CD8-positive, alpha-beta memory T cell (primary cell): ENCODE measurements at regions not wholly inside any gene's neighbourhood (a gene's known extent, or its start where the extent isn't known, plus 50 kb on each side); places are given as distances from the start of the nearest gene placed in this dataset.

Source experiments
- CTCF ChIA-PET: fragments of 350-600 bp; sonication (Branson Sonifier 250); formaldehyde crosslinking; loops from one replicate; lab custom pipeline; 2021; ENCODE audit warnings: antibody characterized with exemption; lab: Charles Lee
- POLR2A ChIA-PET: fragments of 350-600 bp; sonication (Branson Sonifier 250); formaldehyde crosslinking; loops from one replicate; lab custom pipeline; 2021; ENCODE audit warnings: antibody characterized with exemption; lab: Charles Lee
- DNase-seq, 5 donors: peaks; one replicate each; pipeline versions ENCODE4 v3.0.0 to v3.0.0-alpha.2; 2020 to 2022; ENCODE audit warnings: mixed read lengths in 1 of 5
- H3K27ac ChIP-seq: one replicate; pipeline ENCODE4 v1.7.0; 2013; ENCODE audit warnings: low read depth, mild to moderate bottlenecking, low read length, moderate library complexity
- H3K27me3 ChIP-seq: 2 replicates; pipeline ENCODE4 v1.7.0; 2013; ENCODE audit warnings: low read length, mild to moderate bottlenecking; ENCODE audit not compliant: insufficient read depth, poor library complexity, severe bottlenecking
- H3K36me3 ChIP-seq: 2 replicates; pipeline ENCODE4 v1.7.0; 2013; ENCODE audit warnings: mild to moderate bottlenecking, low read length, moderate library complexity; ENCODE audit not compliant: insufficient read depth
- H3K4me1 ChIP-seq: 2 replicates; pipeline ENCODE4 v1.7.0; 2013; ENCODE audit warnings: mild to moderate bottlenecking, low read length, moderate library complexity; ENCODE audit not compliant: insufficient read depth
- H3K4me3 ChIP-seq: 2 replicates; pipeline ENCODE4 v1.7.0; 2013; ENCODE audit warnings: mild to moderate bottlenecking, low read length
- H3K9me3 ChIP-seq: 2 replicates; pipeline ENCODE4 v1.7.0; 2013; ENCODE audit warnings: mild to moderate bottlenecking, low read length
- H3K27ac Mint-ChIP-seq, 8 donors: one replicate each; pipeline ENCODE4 v1.8.0; 2020 to 2021; ENCODE audit warnings: mixed read lengths in 8 of 8, mild to moderate bottlenecking in 6 of 8, inconsistent platforms in 3 of 8, moderate library complexity in 3 of 8
- H3K27me3 Mint-ChIP-seq, 2 donors: one replicate each; pipeline ENCODE4 v1.8.0; 2020 to 2021; ENCODE audit warnings: mixed read lengths in 2 of 2, mild to moderate bottlenecking in 1 of 2, moderate library complexity in 1 of 2
- H3K36me3 Mint-ChIP-seq, 3 donors: one replicate each; pipeline ENCODE4 v1.8.0; 2020 to 2021; ENCODE audit warnings: mixed read lengths in 3 of 3, inconsistent platforms in 1 of 3, mild to moderate bottlenecking in 1 of 3
- H3K4me1 Mint-ChIP-seq, 3 donors: one replicate each; pipeline ENCODE4 v1.8.0; 2020 to 2021; ENCODE audit warnings: mixed read lengths in 3 of 3, inconsistent platforms in 1 of 3, mild to moderate bottlenecking in 1 of 3
- H3K4me3 Mint-ChIP-seq, 7 donors: one replicate each; pipeline ENCODE4 v1.8.0; 2020 to 2021; ENCODE audit warnings: mixed read lengths in 7 of 7, mild to moderate bottlenecking in 6 of 7, moderate library complexity in 4 of 7, inconsistent platforms in 2 of 7
- H3K9me3 Mint-ChIP-seq, 5 donors: one replicate each; pipeline ENCODE4 v1.8.0; 2020 to 2022; ENCODE audit warnings: mixed read lengths in 5 of 5, mild to moderate bottlenecking in 3 of 5, moderate library complexity in 2 of 5, inconsistent platforms in 1 of 5

DNA sequence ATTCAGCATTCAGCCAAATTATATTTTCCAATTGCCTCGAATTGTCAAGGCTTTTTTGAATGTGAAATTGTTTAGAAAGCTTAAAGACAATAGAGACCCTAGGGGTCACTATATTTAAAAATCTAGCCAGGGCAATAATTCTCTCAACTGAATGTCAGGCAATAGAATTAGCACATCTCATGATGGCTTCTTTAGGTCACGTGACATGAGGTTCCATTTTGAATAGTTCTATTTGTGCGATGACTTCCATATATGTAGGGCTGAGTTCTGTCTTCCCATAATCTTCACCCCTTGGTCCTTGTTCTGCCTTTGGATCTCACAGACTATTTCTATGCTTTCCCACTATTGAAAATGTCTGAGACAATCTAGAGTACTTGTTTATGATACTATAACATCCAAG, 527.7 kb upstream of the KIRREL3 start:
- Mint-ChIP-seq H3K4me3 (no peak overlapping the region), H3K36me3 (no peaks in the 10 kb centered on the region), H3K27me3 (no peaks in the 10 kb centered on the region), H3K27ac (no peak overlapping the region), H3K9me3 (peaks cover 0 to 8% (median 2%) of the 10 kb centered on the region in 5 donors), H3K4me1 (no peaks in the 10 kb centered on the region)
- Histone ChIP-seq H3K27ac (no peak overlapping the region), H3K36me3 (no peaks in the 10 kb centered on the region), H3K4me1 (no peaks in the 10 kb centered on the region), H3K4me3 (no peak overlapping the region), H3K9me3 (no peaks in the 10 kb centered on the region), H3K27me3 (no peaks in the 10 kb centered on the region)
- no peak for DNase-seq
- CTCF ChIA-PET = no interaction called here
- POLR2A ChIA-PET = no interaction called here

DNA sequence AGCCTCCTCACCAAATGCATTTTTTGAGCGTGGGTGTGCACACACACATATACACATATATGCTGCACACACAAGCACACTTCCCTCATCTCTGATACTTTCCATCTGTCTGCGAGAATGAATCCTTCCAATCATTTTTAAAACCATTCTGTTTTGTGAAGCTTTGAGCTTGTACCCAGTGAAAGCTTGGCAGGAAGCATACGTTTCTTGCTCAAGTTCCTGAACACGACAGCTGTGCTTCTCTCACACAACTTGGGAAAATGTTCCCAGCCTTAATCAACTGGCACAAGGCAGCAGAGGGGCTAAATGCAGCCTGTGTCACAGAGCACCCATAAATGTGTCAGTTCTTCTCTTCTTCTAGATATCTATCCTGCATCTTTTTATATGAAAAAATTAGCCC, 524.0 kb upstream of the KIRREL3 start:
- H3K27ac Mint-ChIP-seq = no peak overlapping the region
- CTCF ChIA-PET = no interaction called here

DNA sequence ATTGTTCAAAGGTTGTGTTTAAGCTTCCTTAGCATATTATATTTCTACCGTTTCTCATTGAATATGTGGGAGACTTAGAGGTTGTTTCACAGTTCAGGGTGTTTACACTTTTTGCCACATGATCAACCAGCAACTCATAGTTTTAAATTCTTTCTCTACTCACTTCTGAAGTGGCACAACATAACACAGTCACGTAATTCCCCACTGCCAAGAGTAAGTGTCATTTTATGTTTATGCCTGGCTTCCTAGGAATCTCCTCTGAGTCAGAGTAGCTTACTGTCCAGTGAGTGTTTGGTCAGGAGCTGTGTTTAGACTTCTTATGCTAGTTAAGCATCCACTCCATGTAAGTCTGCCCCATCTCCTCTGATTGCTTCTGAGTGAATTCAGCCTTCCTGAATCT, 520.8 kb upstream of the KIRREL3 start:
- H3K27ac ChIP-seq = no peak overlapping the region
- H3K27me3 ChIP-seq = no peaks in the 10 kb centered on the region
- Mint-ChIP-seq H3K4me3 (no peak overlapping the region), H3K27ac (no peak overlapping the region), H3K27me3 (no peaks in the 10 kb centered on the region), H3K9me3 (peaks cover 3 to 14% (median 8%) of the 10 kb centered on the region in 5 donors), H3K4me1 (no peaks in the 10 kb centered on the region), H3K36me3 (no peaks in the 10 kb centered on the region)
- no peaks in the 10 kb centered on the region for H3K9me3 ChIP-seq
- no peaks in the 10 kb centered on the region for H3K36me3 ChIP-seq
- ChIA-PET CTCF (no interaction called here), POLR2A (no interaction called here)
- no peak for DNase-seq
- no peaks in the 10 kb centered on the region for H3K4me1 ChIP-seq
- no peak overlapping the region for H3K4me3 ChIP-seq

More for the DNA sequence above, 524.0 kb upstream of the KIRREL3 start:
- no peak overlapping the region for H3K27ac ChIP-seq
- Mint-ChIP-seq H3K4me3 (no peak overlapping the region), H3K36me3 (no peaks in the 10 kb centered on the region), H3K27me3 (no peaks in the 10 kb centered on the region), H3K4me1 (no peaks in the 10 kb centered on the region), H3K9me3 (peaks cover 0 to 11% (median 3%) of the 10 kb centered on the region in 5 donors)
- no peaks in the 10 kb centered on the region for H3K36me3 ChIP-seq
- POLR2A ChIA-PET = no interaction called here
- DNase-seq = no peak
- H3K27me3 ChIP-seq = no peaks in the 10 kb centered on the region
- no peaks in the 10 kb centered on the region for H3K4me1 ChIP-seq
- no peak overlapping the region for H3K4me3 ChIP-seq
- H3K9me3 ChIP-seq = no peaks in the 10 kb centered on the region

DNA sequence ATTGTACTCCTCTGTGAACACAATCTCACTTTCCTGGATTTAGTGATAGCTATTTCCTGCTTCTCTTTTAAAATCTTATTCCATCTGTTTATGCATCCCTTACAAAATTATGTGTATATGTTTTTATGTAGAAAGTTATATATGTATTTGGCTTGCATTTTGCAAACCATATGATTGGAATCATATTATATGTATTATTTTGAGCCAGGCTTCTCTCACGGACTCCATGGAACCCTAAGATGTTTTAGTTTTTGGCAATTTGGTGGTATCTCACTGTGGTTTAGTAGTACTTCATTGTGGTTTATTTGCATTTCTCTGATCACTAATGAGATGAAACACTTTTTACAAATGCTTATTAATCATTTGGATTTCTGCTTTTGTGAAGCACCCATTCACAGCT, 507.3 kb upstream of the KIRREL3 start:
- H3K36me3 ChIP-seq = no peaks in the 10 kb centered on the region

DNA sequence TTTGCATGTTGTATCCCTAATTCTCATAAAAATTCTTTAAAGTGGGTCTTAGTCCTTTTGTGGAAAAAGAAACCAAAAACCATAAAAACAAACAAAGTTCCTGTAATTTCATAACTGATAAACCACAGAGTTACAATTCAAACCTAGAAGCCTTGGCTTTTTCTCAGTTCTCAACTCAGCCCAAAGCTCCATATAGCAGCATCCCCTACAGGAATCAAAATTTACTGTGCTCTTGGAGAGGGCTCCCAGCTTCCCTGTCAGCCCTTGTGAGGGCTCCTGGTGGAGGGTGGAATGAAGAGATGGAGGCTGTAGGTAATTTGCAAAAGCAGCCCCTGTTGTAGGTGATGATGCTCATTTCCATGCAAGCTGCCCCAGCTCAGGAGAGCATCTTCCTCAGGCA, 506.1 kb upstream of the KIRREL3 start:
- H3K4me3 Mint-ChIP-seq = no peak overlapping the region
- CTCF ChIA-PET = no interaction called here

More for the DNA sequence above, 507.3 kb upstream of the KIRREL3 start:
- Histone ChIP-seq H3K27me3 (no peaks in the 10 kb centered on the region), H3K4me3 (no peak overlapping the region), H3K4me1 (no peaks in the 10 kb centered on the region), H3K9me3 (no peaks in the 10 kb centered on the region), H3K27ac (no peak overlapping the region)
- Mint-ChIP-seq H3K4me3 (no peak overlapping the region), H3K27me3 (no peaks in the 10 kb centered on the region), H3K4me1 (no peaks in the 10 kb centered on the region), H3K9me3 (peaks cover 0 to 2% (median 0%) of the 10 kb centered on the region in 5 donors), H3K36me3 (no peaks in the 10 kb centered on the region), H3K27ac (no peak overlapping the region)
- DNase-seq = no peak
- CTCF ChIA-PET = no interaction called here
- POLR2A ChIA-PET = no interaction called here

DNA sequence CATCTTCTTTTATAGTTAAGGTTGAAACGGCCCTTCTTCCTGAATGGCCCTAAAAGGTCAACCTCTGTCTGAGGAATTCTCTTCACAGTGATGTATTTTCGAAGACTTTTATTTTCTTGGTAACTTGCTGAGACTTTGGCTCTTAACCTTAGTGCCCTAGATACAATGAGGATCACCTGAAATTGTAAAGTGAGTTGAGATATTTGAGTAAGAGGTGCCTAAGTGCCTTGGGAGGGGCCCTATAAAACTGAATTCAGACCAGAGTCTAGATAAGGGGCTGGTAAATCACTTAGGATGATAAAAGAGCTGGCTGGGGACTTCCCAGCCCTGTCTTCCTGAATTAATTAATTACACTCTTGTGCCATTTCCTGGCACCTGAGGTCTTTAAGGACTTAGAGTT, 505.6 kb upstream of the KIRREL3 start:
- ChIA-PET CTCF (no interaction called here), POLR2A (no interaction called here)
- Mint-ChIP-seq H3K4me3 (no peak overlapping the region), H3K27me3 (no peaks in the 10 kb centered on the region), H3K36me3 (no peaks in the 10 kb centered on the region), H3K9me3 (peaks cover 0 to under 1% (median 0%) of the 10 kb centered on the region in 5 donors), H3K4me1 (no peaks in the 10 kb centered on the region), H3K27ac (no peak overlapping the region)
- H3K4me3 ChIP-seq = no peak overlapping the region
- no peaks in the 10 kb centered on the region for H3K27me3 ChIP-seq
- DNase-seq = no peak
- H3K27ac ChIP-seq = no peak overlapping the region
- H3K9me3 ChIP-seq = no peaks in the 10 kb centered on the region
- H3K4me1 ChIP-seq = no peaks in the 10 kb centered on the region
- no peaks in the 10 kb centered on the region for H3K36me3 ChIP-seq

More for the DNA sequence above, 506.1 kb upstream of the KIRREL3 start:
- no peak for DNase-seq
- Histone ChIP-seq H3K27ac (no peak overlapping the region), H3K4me3 (no peak overlapping the region), H3K4me1 (no peaks in the 10 kb centered on the region), H3K36me3 (no peaks in the 10 kb centered on the region), H3K9me3 (no peaks in the 10 kb centered on the region), H3K27me3 (no peaks in the 10 kb centered on the region)
- no peak overlapping the region for H3K27ac Mint-ChIP-seq
- peaks cover 0 to 2% (median 0%) of the 10 kb centered on the region in 5 donors for H3K9me3 Mint-ChIP-seq
- H3K4me1 Mint-ChIP-seq = no peaks in the 10 kb centered on the region
- H3K36me3 Mint-ChIP-seq = no peaks in the 10 kb centered on the region
- POLR2A ChIA-PET = no interaction called here
- no peaks in the 10 kb centered on the region for H3K27me3 Mint-ChIP-seq

DNA sequence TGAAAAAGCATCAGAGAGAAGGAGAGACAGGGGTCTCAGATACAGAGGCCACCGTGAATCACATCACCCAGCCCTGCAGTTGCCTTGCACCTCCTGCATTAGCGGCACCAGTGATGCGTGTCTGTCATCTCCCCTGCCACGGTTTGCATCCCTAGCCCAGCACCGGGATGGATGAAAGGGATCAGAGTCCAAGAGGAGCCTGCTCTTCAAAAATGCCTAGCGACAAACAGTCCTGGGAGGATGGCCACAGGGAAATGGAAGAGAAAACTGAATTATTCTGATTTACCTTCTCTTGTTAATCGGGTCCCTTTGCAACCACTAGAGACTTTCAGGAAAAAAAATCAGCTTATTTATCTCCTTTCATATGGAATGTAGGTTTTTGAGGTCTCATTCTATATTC, 495.6 kb upstream of the KIRREL3 start:
- H3K27ac ChIP-seq = no peak overlapping the region
- H3K36me3 ChIP-seq = no peaks in the 10 kb centered on the region
- no peaks in the 10 kb centered on the region for H3K4me1 ChIP-seq
- Mint-ChIP-seq H3K27me3 (peaks cover 0 to 2% of the 10 kb centered on the region in 2 donors), H3K36me3 (no peaks in the 10 kb centered on the region), H3K4me3 (no peak overlapping the region), H3K4me1 (peaks cover 0 to 4% (median 0%) of the 10 kb centered on the region in 3 donors), H3K9me3 (peaks cover 0 to 14% (median 6%) of the 10 kb centered on the region in 5 donors), H3K27ac (no peak overlapping the region)
- no peaks in the 10 kb centered on the region for H3K9me3 ChIP-seq
- no peaks in the 10 kb centered on the region for H3K27me3 ChIP-seq
- no peak for DNase-seq
- ChIA-PET POLR2A (no interaction called here), CTCF (no interaction called here)
- no peak overlapping the region for H3K4me3 ChIP-seq

DNA sequence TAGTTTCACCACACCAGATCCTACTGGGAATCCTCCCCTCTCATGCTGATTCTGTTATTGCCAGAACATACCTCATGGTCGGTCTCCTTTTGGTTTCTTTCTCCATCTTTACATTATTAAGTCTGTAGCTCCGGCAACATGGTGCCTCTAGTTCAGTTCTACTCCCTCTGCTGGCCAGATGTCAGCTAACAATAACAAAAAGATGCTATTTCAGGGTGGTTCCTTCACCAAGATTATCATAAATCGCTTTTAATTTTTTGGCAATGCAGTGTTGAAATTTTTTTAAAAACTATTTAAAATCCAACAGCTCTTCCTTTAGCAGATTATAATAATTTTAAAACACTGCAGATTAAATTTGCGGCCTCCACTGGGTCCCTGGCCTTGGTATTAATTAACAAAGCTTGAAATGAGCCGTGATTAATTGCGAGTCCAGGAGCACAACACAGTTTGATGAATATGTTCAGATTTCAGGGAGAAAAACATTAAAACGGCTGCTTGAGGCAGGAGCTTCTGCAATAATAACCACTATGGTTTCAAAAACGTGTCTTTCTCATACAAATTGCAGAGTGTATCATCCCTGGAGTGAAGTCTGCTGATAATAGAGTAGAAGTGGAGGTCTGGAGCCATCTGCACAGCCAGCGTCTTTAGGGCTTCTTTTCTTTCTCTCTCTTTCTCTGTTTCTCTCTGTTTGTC, 492.9 kb upstream of the KIRREL3 start:
- H3K27me3 ChIP-seq = no peaks in the 10 kb centered on the region
- H3K36me3 ChIP-seq = no peaks in the 10 kb centered on the region
- DNase-seq = no peak
- H3K36me3 Mint-ChIP-seq = no peaks in the 10 kb centered on the region
- no peaks in the 10 kb centered on the region for H3K4me1 ChIP-seq
- H3K9me3 ChIP-seq = no peaks in the 10 kb centered on the region
- peaks cover 0 to 12% (median 6%) of the 10 kb centered on the region in 5 donors for H3K9me3 Mint-ChIP-seq
- no peak overlapping the region for H3K4me3 ChIP-seq
- POLR2A ChIA-PET = no interaction called here
- H3K27ac Mint-ChIP-seq = no peak overlapping the region
- no peak overlapping the region for H3K27ac ChIP-seq
- H3K4me3 Mint-ChIP-seq = peak overlapping the region in 1 of 7 donors; percentile 35
- H3K27me3 Mint-ChIP-seq = peaks cover 0 to 2% of the 10 kb centered on the region in 2 donors
- CTCF ChIA-PET = interaction anchor here (0.9 kb wide), 1 partner anchor 9 kb away, joined by 3 read pairs; no protein-coding TSS in a partner anchor
- peaks cover 0 to 4% (median 0%) of the 10 kb centered on the region in 3 donors for H3K4me1 Mint-ChIP-seq
